Stimulated activated naive CD8-positive, alpha-beta T cell treated with anti-CD3 and anti-CD28 coated beads, Interleukin-15, amount 100 ng/mL, for 72 hours (primary cell): ENCODE measurements at regions not wholly inside any gene's neighbourhood (a gene's known extent, or its start where the extent isn't known, plus 50 kb on each side); places are given as distances from the start of the nearest gene placed in this dataset.
A peak's percentile ranks its signal among the peaks of the same experiment; 100 is the strongest.
"Not testable (repeated sequence)": the region's sequence is repeated elsewhere in the genome, so short reads cannot be mapped to it uniquely, and the experiment has no call there.

Source experiments
- ATAC-seq: fragments of 150-1000 bp; cut with Tn5 transposase; 2 replicates; pipeline ENCODE4 v1.10.0; 2021; ENCODE audit warnings: mild to moderate bottlenecking, moderate library complexity
- DNase-seq, 2 donors: peaks; one replicate each; pipeline ENCODE4 v3.0.0; 2021 to 2022
- H3K27ac Mint-ChIP-seq, 2 donors: one replicate each; pipeline ENCODE4 v1.8.0; 2022; ENCODE audit warnings: mild to moderate bottlenecking in 2 of 2, mixed read lengths in 2 of 2, moderate library complexity in 2 of 2
- H3K27me3 Mint-ChIP-seq: one replicate; pipeline ENCODE4 v1.8.0; 2022; ENCODE audit warnings: mixed read lengths
- H3K4me1 Mint-ChIP-seq: one replicate; pipeline ENCODE4 v1.8.0; 2022; ENCODE audit warnings: mild to moderate bottlenecking, mixed read lengths
- H3K4me3 Mint-ChIP-seq, 2 donors: one replicate each; pipeline ENCODE4 v1.8.0; 2022; ENCODE audit warnings: mild to moderate bottlenecking in 2 of 2, mixed read lengths in 2 of 2, moderate library complexity in 1 of 2
- H3K9me3 Mint-ChIP-seq, 2 donors: one replicate each; pipeline ENCODE4 v1.8.0; 2022; ENCODE audit warnings: mixed read lengths in 2 of 2

- ATAC-seq (no peak), DNase-seq (no peak)
- Mint-ChIP-seq H3K4me3 (no peak overlapping the region), H3K27ac (no peak overlapping the region), H3K4me1 (no peaks in the 10 kb centered on the region), H3K9me3 (no peaks in the 10 kb centered on the region), H3K27me3 (no peaks in the 10 kb centered on the region)
These were observed 72.7 kb upstream of the PHIP start for GRCh38 chr6:79150733-79151132.

GRCh38 chr6:79149884-79150283 lies 71.8 kb upstream of the PHIP start:
- ATAC-seq, result no peak
- Mint-ChIP-seq H3K9me3 (no peaks in the 10 kb centered on the region), H3K27ac (no peak overlapping the region), H3K27me3 (no peaks in the 10 kb centered on the region), H3K4me3 (no peak overlapping the region), H3K4me1 (no peaks in the 10 kb centered on the region)
- DNase-seq, result no peak

GRCh38 chr6:79146421-79146820 lies 68.4 kb upstream of the PHIP start:
- DNase-seq, result no peak
- no peaks in the 10 kb centered on the region for H3K27me3 Mint-ChIP-seq
- no peak overlapping the region for H3K4me3 Mint-ChIP-seq
- H3K9me3 Mint-ChIP-seq, result no peaks in the 10 kb centered on the region
- H3K27ac Mint-ChIP-seq, result no peak overlapping the region
- H3K4me1 Mint-ChIP-seq, result no peaks in the 10 kb centered on the region
- ATAC-seq, result no peak

GRCh38 chr6:79145301-79145700 lies 67.2 kb upstream of the PHIP start:
- no peaks in the 10 kb centered on the region for H3K27me3 Mint-ChIP-seq
- no peaks in the 10 kb centered on the region for H3K4me1 Mint-ChIP-seq
- H3K4me3 Mint-ChIP-seq, result no peak overlapping the region
- ATAC-seq (no peak), DNase-seq (no peak)
- H3K27ac Mint-ChIP-seq, result no peak overlapping the region
- H3K9me3 Mint-ChIP-seq, result no peaks in the 10 kb centered on the region

GRCh38 chr6:79143320-79143898 lies 65.4 kb upstream of the PHIP start:
- DNase-seq, result no peak
- Mint-ChIP-seq H3K27ac (peak overlapping the region in 1 of 2 donors; percentile 59), H3K9me3 (no peaks in the 10 kb centered on the region), H3K4me3 (no peak overlapping the region), H3K27me3 (no peaks in the 10 kb centered on the region), H3K4me1 (no peaks in the 10 kb centered on the region)
- no peak for ATAC-seq

- no peak for DNase-seq
These were observed 60.1 kb upstream of the PHIP start for GRCh38 chr6:79138146-79138545.

GRCh38 chr6:79137671-79138070 lies 59.6 kb upstream of the PHIP start:
- Mint-ChIP-seq H3K4me3 (no peak overlapping the region), H3K9me3 (peaks cover 20 to 42% of the 10 kb centered on the region in 2 donors), H3K27me3 (peaks cover 28% of the 10 kb centered on the region), H3K27ac (no peak overlapping the region), H3K4me1 (no peaks in the 10 kb centered on the region)
- no peak for ATAC-seq
- DNase-seq, result no peak

More at GRCh38 chr6:79138146-79138545, 60.1 kb upstream of the PHIP start:
- Mint-ChIP-seq H3K9me3 (peaks cover 20 to 42% of the 10 kb centered on the region in 2 donors), H3K27ac (no peak overlapping the region), H3K27me3 (peaks cover 28% of the 10 kb centered on the region), H3K4me1 (no peaks in the 10 kb centered on the region), H3K4me3 (no peak overlapping the region)
- no peak for ATAC-seq

- DNase-seq, result no peak
- H3K27ac Mint-ChIP-seq, result no peak overlapping the region
- no peak overlapping the region for H3K4me3 Mint-ChIP-seq
- peaks cover 27 to 49% of the 10 kb centered on the region in 2 donors for H3K9me3 Mint-ChIP-seq
- ATAC-seq, result no peak
- H3K27me3 Mint-ChIP-seq, result peaks cover 40% of the 10 kb centered on the region
- no peaks in the 10 kb centered on the region for H3K4me1 Mint-ChIP-seq
These were observed 58.0 kb upstream of the PHIP start for GRCh38 chr6:79135973-79136470.

- H3K4me1 Mint-ChIP-seq, result no peaks in the 10 kb centered on the region
- no peak overlapping the region for H3K27ac Mint-ChIP-seq
- H3K27me3 Mint-ChIP-seq, result peaks cover 49% of the 10 kb centered on the region
- H3K4me3 Mint-ChIP-seq, result no peak overlapping the region
- H3K9me3 Mint-ChIP-seq, result peaks cover 27 to 55% of the 10 kb centered on the region in 2 donors
- DNase-seq, result no peak
- no peak for ATAC-seq
These were observed 56.8 kb upstream of the PHIP start for GRCh38 chr6:79134699-79135474.

- no peak overlapping the region for H3K4me3 Mint-ChIP-seq
- peaks cover 27 to 53% of the 10 kb centered on the region in 2 donors for H3K9me3 Mint-ChIP-seq
- no peaks in the 10 kb centered on the region for H3K4me1 Mint-ChIP-seq
- ATAC-seq, result no peak
- no peak overlapping the region for H3K27ac Mint-ChIP-seq
- no peak for DNase-seq
- peaks cover 49% of the 10 kb centered on the region for H3K27me3 Mint-ChIP-seq
These were observed 55.1 kb upstream of the PHIP start for GRCh38 chr6:79133173-79133572.

GRCh38 chr6:79131220-79131619 lies 53.2 kb upstream of the PHIP start:
- H3K27ac Mint-ChIP-seq, H3K4me1 Mint-ChIP-seq, ATAC-seq, DNase-seq, H3K4me3 Mint-ChIP-seq: not testable (repeated sequence)
- peaks cover 42% of the 10 kb centered on the region for H3K27me3 Mint-ChIP-seq
- H3K9me3 Mint-ChIP-seq, result peaks cover 18 to 38% of the 10 kb centered on the region in 2 donors
